Tibial nerve (tissue), 4 donors: ENCODE measurements at regions not wholly inside any gene's neighbourhood (a gene's known extent, or its start where the extent isn't known, plus 50 kb on each side); places are given as distances from the start of the nearest gene placed in this dataset.

ENCODE experiments used
- DNase-seq, 2 donors: peaks; one replicate each; pipeline ENCODE4 v3.0.0-alpha.2; 2019; ENCODE audit warnings: low spot score in 2 of 2
- H3K27ac ChIP-seq, 4 donors: fragments of 200-600 bp; sonication (generic) in 3 of 4; one replicate each; pipeline ENCODE4 v1.5.1; 2017 to 2019; ENCODE audit warnings: mild to moderate bottlenecking in 1 of 4
- H3K27me3 ChIP-seq, 2 donors: fragments of 200-600 bp; sonication (generic) in 1 of 2; one replicate each; pipeline versions ENCODE4 v1.5.1 to v1.6.0; 2017 to 2019
- H3K36me3 ChIP-seq, 3 donors: fragments of 200-600 bp; sonication (generic); one replicate each; pipeline ENCODE4 v1.5.1; 2018 to 2019
- H3K4me1 ChIP-seq, 4 donors: fragments of 200-600 bp; sonication (generic) in 3 of 4; one replicate each; pipeline ENCODE4 v1.5.1; 2017 to 2019
- H3K4me3 ChIP-seq, 4 donors: fragments of 200-600 bp; sonication (generic) in 3 of 4; one replicate each; pipeline ENCODE4 v1.5.1; 2017 to 2019; ENCODE audit warnings: mild to moderate bottlenecking in 1 of 4, moderate library complexity in 1 of 4
- H3K9me3 ChIP-seq, 4 donors: fragments of 200-600 bp; sonication (generic) in 3 of 4; one replicate each; pipeline ENCODE4 v1.5.1; 2017 to 2019
- CTCF ChIP-seq, 5 experiments: fragments of 200-600 bp in 3 of 5; fragments of 450-650 bp in 2 of 5; sonication (generic) in 3 of 5; IDR thresholded peaks; one replicate each; pipeline ENCODE4 v1.5.1; 2016 to 2019; ENCODE audit warnings: antibody characterized with exemption in 5 of 5, mild to moderate bottlenecking in 3 of 5, moderate library complexity in 2 of 5
- EP300 ChIP-seq, 2 donors: sonication (generic); formaldehyde crosslinking; IDR thresholded peaks; one replicate each; pipeline ENCODE4 v1.6.1; 2017; ENCODE audit warnings: antibody characterized with exemption in 2 of 2, mild to moderate bottlenecking in 1 of 2
- POLR2A ChIP-seq, 2 donors: fragments of 450-650 bp; IDR thresholded peaks; one replicate each; pipeline ENCODE4 v1.6.1; 2017; ENCODE audit warnings: antibody characterized with exemption in 2 of 2, mild to moderate bottlenecking in 2 of 2, moderate library complexity in 2 of 2
- WGBS, 2 donors: methylation state at CpG; one replicate each; pipeline ENCODE4 v1.1.5; 2018; 5-methylcytosine and 5-hydroxymethylcytosine counted together

GRCh38 chr7:86008898-86009297, 634.8 kb upstream of the GRM3 start:
- H3K27ac ChIP-seq, result no peak overlapping the region
- H3K4me3 ChIP-seq, result no peak overlapping the region
- H3K9me3 ChIP-seq, result no peaks in the 10 kb centered on the region
- H3K27me3 ChIP-seq, result no peaks in the 10 kb centered on the region
- TF ChIP-seq CTCF (IDR thresholded peaks at IDR 0.05), result no peak
- H3K4me1 ChIP-seq, result no peaks in the 10 kb centered on the region
- H3K36me3 ChIP-seq, result no peaks in the 10 kb centered on the region
- WGBS, 2 donors, result 61 to 62% methylated on average over 3 of the region's 3 CpGs
- no peak for DNase-seq

GRCh38 chr7:86006909-86007308, 636.8 kb upstream of the GRM3 start:
- Histone ChIP-seq H3K4me1 (no peaks in the 10 kb centered on the region), H3K27me3 (no peaks in the 10 kb centered on the region), H3K4me3 (no peak overlapping the region), H3K36me3 (no peaks in the 10 kb centered on the region), H3K9me3 (peaks cover 0 to 14% (median 0%) of the 10 kb centered on the region in 4 donors), H3K27ac (no peak overlapping the region)
- no peak for DNase-seq
- 78 to 79% methylated on average over 2 of the region's 2 CpGs for WGBS, 2 donors
- TF ChIP-seq POLR2A (IDR thresholded peaks at IDR 0.05), result no peak
- no peak for TF ChIP-seq EP300 (IDR thresholded peaks at IDR 0.05)
- no peak for TF ChIP-seq CTCF (IDR thresholded peaks at IDR 0.05)

GRCh38 chr7:86002858-86003257, 640.9 kb upstream of the GRM3 start:
- TF ChIP-seq POLR2A (IDR thresholded peaks at IDR 0.05) (no peak), CTCF (IDR thresholded peaks at IDR 0.05) (no peak), EP300 (IDR thresholded peaks at IDR 0.05) (no peak)
- no peaks in the 10 kb centered on the region for H3K27me3 ChIP-seq
- H3K4me1 ChIP-seq, result no peaks in the 10 kb centered on the region
- DNase-seq, result no peak
- no peak overlapping the region for H3K27ac ChIP-seq
- H3K36me3 ChIP-seq, result no peaks in the 10 kb centered on the region
- peaks cover 0 to 23% (median 2%) of the 10 kb centered on the region in 4 donors for H3K9me3 ChIP-seq
- H3K4me3 ChIP-seq, result no peak overlapping the region

GRCh38 chr7:85997515-85997914, 646.2 kb upstream of the GRM3 start:
- no peak for DNase-seq
- H3K9me3 ChIP-seq, result peaks cover 0 to 15% (median 2%) of the 10 kb centered on the region in 4 donors
- H3K27ac ChIP-seq, result no peak overlapping the region
- TF ChIP-seq POLR2A (IDR thresholded peaks at IDR 0.05) (no peak), EP300 (IDR thresholded peaks at IDR 0.05) (no peak), CTCF (IDR thresholded peaks at IDR 0.05) (no peak)
- H3K4me1 ChIP-seq, result no peaks in the 10 kb centered on the region
- no peaks in the 10 kb centered on the region for H3K36me3 ChIP-seq
- H3K4me3 ChIP-seq, result no peak overlapping the region
- no peaks in the 10 kb centered on the region for H3K27me3 ChIP-seq

- DNase-seq, result no peak
- H3K4me1 ChIP-seq, result no peaks in the 10 kb centered on the region
- 74 to 84% methylated on average over 3 of the region's 3 CpGs for WGBS, 2 donors
- no peaks in the 10 kb centered on the region for H3K9me3 ChIP-seq
- no peak overlapping the region for H3K4me3 ChIP-seq
- TF ChIP-seq CTCF (IDR thresholded peaks at IDR 0.05) (no peak), POLR2A (IDR thresholded peaks at IDR 0.05) (no peak), EP300 (IDR thresholded peaks at IDR 0.05) (no peak)
- no peaks in the 10 kb centered on the region for H3K27me3 ChIP-seq
- H3K36me3 ChIP-seq, result no peaks in the 10 kb centered on the region
- no peak overlapping the region for H3K27ac ChIP-seq
Measured at GRCh38 chr7:85995101-85995500, 648.6 kb upstream of the GRM3 start.
